ENCODE measurements at regions not wholly inside any gene's neighbourhood (a gene's known extent, or its start where the extent isn't known, plus 50 kb on each side); places are given as distances from the start of the nearest gene placed in this dataset.

GRCh38 chr7:25861164-25861496 is 290.9 kb upstream of the NFE2L3 start:
- intact Hi-C loops (cut with DNase I), result no loop called here
- H3K36me3 ChIP-seq (replicated peaks in 1 of 2), result no peaks in the 10 kb centered on the region
- no peak for DNase-seq
- no peaks in the 10 kb centered on the region for H3K4me1 ChIP-seq (replicated peaks in 1 of 2)
- no peaks in the 10 kb centered on the region for H3K9me3 ChIP-seq (replicated peaks in 1 of 3)
- TF ChIP-seq CTCF (IDR thresholded peaks at IDR 0.05), result no peak
- TF ChIP-seq POLR2A (IDR thresholded peaks at IDR 0.05), result no peak
- 23 to 37% (median 24%) methylated on average over 7 of the region's 7 CpGs for WGBS, 4 donors
- H3K27ac ChIP-seq, result no peak overlapping the region
- peaks cover 94% of the 10 kb centered on the region for H3K27me3 ChIP-seq
- no peak overlapping the region for H3K4me3 ChIP-seq

GRCh38 chr7:25861601-25862260 is 290.3 kb upstream of the NFE2L3 start:
- Histone ChIP-seq H3K4me1 (replicated peaks in 1 of 2) (no peaks in the 10 kb centered on the region), H3K36me3 (replicated peaks in 1 of 2) (no peaks in the 10 kb centered on the region), H3K9me3 (replicated peaks in 1 of 3) (no peaks in the 10 kb centered on the region), H3K27ac (no peak overlapping the region), H3K4me3 (no peak overlapping the region), H3K27me3 (peaks cover 94% of the 10 kb centered on the region)
- DNase-seq, result no peak
- WGBS, 4 donors, result 12 to 17% (median 14%) methylated on average over 15 of the region's 15 CpGs
- TF ChIP-seq CTCF (IDR thresholded peaks at IDR 0.05), result no peak
- TF ChIP-seq POLR2A (IDR thresholded peaks at IDR 0.05), result no peak
- intact Hi-C loops (cut with DNase I), result no loop called here

DNA sequence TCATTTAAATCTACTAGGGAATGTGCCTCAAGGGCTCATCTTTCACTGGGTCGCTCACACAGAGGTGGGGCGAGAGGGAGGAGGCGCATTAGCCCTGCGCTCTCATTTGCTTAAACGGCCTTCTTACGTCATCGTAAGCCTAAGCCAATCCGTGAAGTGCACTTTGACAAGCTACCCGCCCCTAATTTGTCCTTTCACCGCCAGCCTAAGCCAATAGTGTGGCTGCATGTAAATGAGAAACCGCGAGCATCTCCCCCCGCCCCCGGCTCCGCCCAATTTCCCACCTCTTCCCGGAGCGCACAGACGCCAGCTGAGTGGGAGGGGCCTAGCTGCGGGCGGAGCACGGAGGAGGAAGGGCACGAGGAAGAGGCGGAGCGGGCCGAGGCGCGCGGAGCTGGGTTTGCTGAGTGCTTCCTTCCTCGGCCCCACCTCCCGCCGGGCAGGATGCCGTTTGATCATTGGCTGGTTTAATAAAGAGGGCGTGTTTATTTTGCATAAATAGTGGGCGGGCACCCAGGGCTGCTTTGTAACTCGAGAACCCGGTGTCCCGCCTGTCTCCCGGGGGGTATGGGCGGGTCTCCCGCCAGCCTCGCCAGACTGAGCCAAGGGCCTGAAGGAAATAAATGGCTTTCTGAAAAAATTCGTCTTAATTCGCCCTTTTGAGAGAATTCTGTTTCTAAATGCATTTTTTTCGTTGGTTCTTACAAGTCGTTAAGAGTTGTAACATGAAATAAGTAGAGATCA is 289.6 kb upstream of the NFE2L3 start:
- peak; percentile 70 to 94 (median 77) for DNase-seq
- H3K27ac ChIP-seq, result no peak overlapping the region
- no peaks in the 10 kb centered on the region for H3K36me3 ChIP-seq (replicated peaks in 1 of 2)
- 3 to 6% (median 5%) methylated on average over 33 to 45 of the region's 45 CpGs for WGBS, 4 donors
- H3K27me3 ChIP-seq, result peaks cover 100% of the 10 kb centered on the region
- no peak overlapping the region for H3K4me3 ChIP-seq
- intact Hi-C loops (cut with DNase I), result no loop called here
- H3K9me3 ChIP-seq (replicated peaks in 1 of 3), result no peaks in the 10 kb centered on the region
- TF ChIP-seq CTCF (IDR thresholded peaks at IDR 0.05) (no peak), POLR2A (IDR thresholded peaks at IDR 0.05) (no peak)
- H3K4me1 ChIP-seq (replicated peaks in 1 of 2), result no peaks in the 10 kb centered on the region

DNA sequence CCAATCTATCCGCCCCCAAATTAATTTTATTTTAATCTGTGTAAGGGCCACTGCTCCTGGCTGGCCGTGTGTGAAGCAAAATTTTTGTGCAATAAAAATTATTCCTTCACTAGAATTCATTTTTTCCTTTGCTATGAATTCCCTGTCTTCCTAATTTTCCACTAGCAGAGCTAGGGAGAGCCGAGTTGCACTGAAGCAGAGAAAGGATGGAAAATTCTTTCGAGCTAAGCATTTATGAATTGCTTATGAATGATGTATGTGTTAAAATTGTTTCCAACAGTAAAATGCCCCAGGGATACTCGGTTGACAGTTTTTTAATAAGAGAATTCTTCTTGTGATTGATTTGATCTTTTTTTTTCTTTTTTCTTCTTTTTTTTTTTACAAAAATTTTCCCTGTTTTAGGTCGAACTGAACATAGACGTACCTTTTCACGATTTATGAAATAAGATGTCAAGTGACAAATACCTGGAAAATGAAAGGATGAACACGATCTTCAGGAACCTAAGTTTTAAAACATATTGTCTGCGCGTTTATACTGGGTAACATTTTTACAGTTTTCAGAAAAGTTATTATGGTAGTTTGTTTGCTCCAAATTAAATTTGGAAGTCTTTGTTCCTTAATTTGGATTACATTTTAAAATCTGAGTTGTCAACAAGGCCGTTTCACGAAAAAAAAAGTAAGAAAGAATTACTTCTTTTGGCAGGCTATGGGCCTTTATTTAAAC is 288.8 kb upstream of the NFE2L3 start:
- no peak for TF ChIP-seq POLR2A (IDR thresholded peaks at IDR 0.05)
- no peak for TF ChIP-seq CTCF (IDR thresholded peaks at IDR 0.05)
- no peak for DNase-seq
- no peaks in the 10 kb centered on the region for H3K4me1 ChIP-seq (replicated peaks in 1 of 2)
- intact Hi-C loops (cut with DNase I), result no loop called here
- peaks cover 100% of the 10 kb centered on the region for H3K27me3 ChIP-seq
- no peaks in the 10 kb centered on the region for H3K36me3 ChIP-seq (replicated peaks in 1 of 2)
- no peaks in the 10 kb centered on the region for H3K9me3 ChIP-seq (replicated peaks in 1 of 3)
- 13 to 23% (median 17%) methylated on average over 13 of the region's 13 CpGs for WGBS, 4 donors
- H3K4me3 ChIP-seq, result no peak overlapping the region
- H3K27ac ChIP-seq, result no peak overlapping the region

Data from adrenal gland (tissue), 9 donors.